Hepatocyte (in vitro differentiated cells): ENCODE measurements at regions not wholly inside any gene's neighbourhood (a gene's known extent, or its start where the extent isn't known, plus 50 kb on each side); places are given as distances from the start of the nearest gene placed in this dataset.

Experiments
- DNase-seq: peaks from one replicate; pipeline ENCODE4 v3.0.0-alpha.2; 2016; ENCODE audit warnings: low spot score
- H2AFZ ChIP-seq: fragments of 200-600 bp; sonication (generic); 2 replicates; pipeline ENCODE4 v1.6.0; 2016; ENCODE audit warnings: antibody characterized with exemption, mild to moderate bottlenecking
- H3K27ac ChIP-seq: fragments of 200-600 bp; sonication (generic); 2 replicates; pipeline ENCODE4 v1.5.1; 2016; ENCODE audit warnings: mild to moderate bottlenecking
- H3K27me3 ChIP-seq: fragments of 200-600 bp; sonication (generic); 2 replicates; pipeline ENCODE4 v1.6.1; 2016
- H3K36me3 ChIP-seq: fragments of 200-600 bp; sonication (generic); replicated peaks from 2 replicates; pipeline ENCODE4 v1.5.1; 2016; ENCODE audit warnings: low read depth; ENCODE audit not compliant: insufficient read depth
- H3K4me1 ChIP-seq: fragments of 200-600 bp; sonication (generic); 2 replicates; pipeline ENCODE4 v1.5.1; 2016; ENCODE audit warnings: mild to moderate bottlenecking, moderate library complexity; ENCODE audit not compliant: insufficient read depth
- H3K4me2 ChIP-seq: fragments of 200-600 bp; sonication (generic); 2 replicates; pipeline ENCODE4 v1.6.0; 2016
- H3K4me3 ChIP-seq: fragments of 200-600 bp; sonication (generic); 2 replicates; pipeline ENCODE4 v1.5.1; 2016; ENCODE audit warnings: mild to moderate bottlenecking
- H3K79me2 ChIP-seq: fragments of 200-600 bp; sonication (generic); 2 replicates; pipeline ENCODE4 v1.6.0; 2017; ENCODE audit warnings: mild to moderate bottlenecking
- H3K9me2 ChIP-seq: fragments of 200-600 bp; sonication (generic); replicated peaks from 2 replicates; pipeline ENCODE4 v1.6.0; 2017; ENCODE audit warnings: mild to moderate bottlenecking; ENCODE audit not compliant: insufficient read depth
- H3K9me3 ChIP-seq: fragments of 200-600 bp; sonication (generic); 2 replicates; pipeline ENCODE4 v1.5.1; 2016; ENCODE audit warnings: low read depth, mild to moderate bottlenecking
- H4K20me1 ChIP-seq: fragments of 200-600 bp; sonication (generic); 2 replicates; pipeline ENCODE4 v1.6.0; 2016; ENCODE audit warnings: mild to moderate bottlenecking; ENCODE audit not compliant: insufficient read depth, poor library complexity, severe bottlenecking
- EZH2 ChIP-seq: fragments of 200-600 bp; sonication (generic); IDR thresholded peaks from 2 replicates; pipeline ENCODE4 v1.6.1; 2016; ENCODE audit warnings: antibody characterized with exemption, mild to moderate bottlenecking, borderline replicate concordance
- EZH2phosphoT487 ChIP-seq: fragments of 200-600 bp; sonication (generic); IDR thresholded peaks from one replicate; pipeline ENCODE4 v1.6.1; 2018; ENCODE audit warnings: antibody characterized with exemption, mild to moderate bottlenecking, low read depth, moderate library complexity; ENCODE audit not compliant: unreplicated experiment, severe bottlenecking
- WGBS: methylation state at CpG from one replicate; pipeline ENCODE4 v1.1.6; 2016; ENCODE audit warnings: low lambda C conversion rate; ENCODE audit errors: missing lambda C conversion rate; 5-methylcytosine and 5-hydroxymethylcytosine counted together
- TF ChIP-seq, protein P1 (sequence below): fragments of 200-600 bp; sonication (generic); IDR thresholded peaks from 2 replicates; pipeline ENCODE4 v1.5.1; 2016; ENCODE audit warnings: antibody characterized with exemption, mild to moderate bottlenecking; ENCODE audit not compliant: poor library complexity

DNA sequence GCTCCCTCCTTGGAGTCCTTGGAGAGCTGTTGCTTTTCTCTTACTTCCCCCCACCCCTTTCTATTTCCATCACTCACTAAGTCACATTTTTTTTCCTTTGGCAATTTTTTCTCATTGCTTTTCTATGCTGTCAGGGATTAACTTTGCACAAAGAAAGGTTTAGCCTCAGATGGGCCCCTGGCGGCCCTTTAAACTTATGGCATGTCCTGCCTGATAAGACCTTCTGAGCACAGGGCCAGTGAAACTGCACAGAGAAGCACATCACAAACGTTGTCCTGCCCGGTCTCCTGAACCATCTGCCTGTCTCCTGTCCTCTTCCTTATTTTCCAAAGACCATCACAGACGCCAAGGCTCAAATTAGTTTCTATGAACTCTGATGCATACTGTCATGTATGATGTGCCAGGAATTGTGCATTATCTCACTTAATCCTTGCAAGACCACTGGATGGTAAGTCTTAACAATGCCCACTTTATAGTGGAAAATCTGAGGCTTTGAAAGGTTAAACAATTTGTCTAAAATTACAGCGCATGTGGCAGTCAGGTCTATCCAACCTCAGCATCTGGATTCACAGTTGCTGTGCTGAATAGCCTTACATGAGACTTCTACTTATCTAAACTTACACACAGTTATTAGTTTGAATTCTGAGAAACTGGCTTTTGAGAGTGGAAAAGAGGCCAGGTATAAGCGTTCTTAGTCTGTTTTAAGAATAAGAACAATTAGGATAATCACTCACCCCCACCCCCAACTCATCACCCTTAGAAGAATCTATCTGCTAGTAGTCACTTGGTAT is 648.1 kb downstream of the NTRK3 start:
- no peaks in the 10 kb centered on the region for H3K27me3 ChIP-seq
- no peaks in the 10 kb centered on the region for H3K9me3 ChIP-seq
- H2AFZ ChIP-seq, result no peak overlapping the region
- no peaks in the 10 kb centered on the region for H3K4me1 ChIP-seq
- no peaks in the 10 kb centered on the region for H4K20me1 ChIP-seq
- no peak for DNase-seq
- H3K79me2 ChIP-seq, result no peaks in the 10 kb centered on the region
- TF ChIP-seq, protein P1, sequence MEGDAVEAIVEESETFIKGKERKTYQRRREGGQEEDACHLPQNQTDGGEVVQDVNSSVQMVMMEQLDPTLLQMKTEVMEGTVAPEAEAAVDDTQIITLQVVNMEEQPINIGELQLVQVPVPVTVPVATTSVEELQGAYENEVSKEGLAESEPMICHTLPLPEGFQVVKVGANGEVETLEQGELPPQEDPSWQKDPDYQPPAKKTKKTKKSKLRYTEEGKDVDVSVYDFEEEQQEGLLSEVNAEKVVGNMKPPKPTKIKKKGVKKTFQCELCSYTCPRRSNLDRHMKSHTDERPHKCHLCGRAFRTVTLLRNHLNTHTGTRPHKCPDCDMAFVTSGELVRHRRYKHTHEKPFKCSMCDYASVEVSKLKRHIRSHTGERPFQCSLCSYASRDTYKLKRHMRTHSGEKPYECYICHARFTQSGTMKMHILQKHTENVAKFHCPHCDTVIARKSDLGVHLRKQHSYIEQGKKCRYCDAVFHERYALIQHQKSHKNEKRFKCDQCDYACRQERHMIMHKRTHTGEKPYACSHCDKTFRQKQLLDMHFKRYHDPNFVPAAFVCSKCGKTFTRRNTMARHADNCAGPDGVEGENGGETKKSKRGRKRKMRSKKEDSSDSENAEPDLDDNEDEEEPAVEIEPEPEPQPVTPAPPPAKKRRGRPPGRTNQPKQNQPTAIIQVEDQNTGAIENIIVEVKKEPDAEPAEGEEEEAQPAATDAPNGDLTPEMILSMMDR, result no peak
- TF ChIP-seq EZH2phosphoT487 (no peak), EZH2 (no peak)
- H3K36me3 ChIP-seq, result no peaks in the 10 kb centered on the region
- H3K4me3 ChIP-seq, result no peak overlapping the region
- peak overlapping the region; percentile 47 for H3K27ac ChIP-seq
- H3K4me2 ChIP-seq, result no peak overlapping the region
- no peaks in the 10 kb centered on the region for H3K9me2 ChIP-seq
- 52% methylated on average over 6 of the region's 6 CpGs for WGBS

DNA sequence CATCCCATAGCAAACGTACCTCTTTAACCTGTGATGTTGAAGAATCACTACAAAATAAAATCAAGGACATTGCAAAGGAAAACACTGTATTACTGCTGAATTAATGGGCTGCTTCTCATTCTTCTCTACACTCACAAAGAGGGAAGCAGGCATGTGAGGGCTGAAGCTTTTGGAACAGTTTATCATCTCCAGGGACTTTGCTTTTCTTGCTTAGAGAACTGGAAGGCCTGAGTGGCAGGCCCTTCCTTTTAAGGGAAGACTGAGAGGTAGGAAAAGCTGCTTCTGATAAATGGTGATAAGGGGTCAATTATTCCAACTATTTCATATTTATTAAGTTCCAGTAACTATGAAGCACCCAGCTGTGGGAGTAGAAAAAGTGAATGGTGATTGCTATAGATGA is 649.6 kb downstream of the NTRK3 start:
- TF ChIP-seq, protein P1, result no peak
- TF ChIP-seq EZH2phosphoT487 (no peak), EZH2 (no peak)
- Histone ChIP-seq H3K4me3 (no peak overlapping the region), H3K4me2 (no peak overlapping the region), H3K36me3 (no peaks in the 10 kb centered on the region), H3K27me3 (no peaks in the 10 kb centered on the region), H4K20me1 (no peaks in the 10 kb centered on the region), H3K27ac (no peak overlapping the region), H2AFZ (no peak overlapping the region), H3K4me1 (no peaks in the 10 kb centered on the region), H3K9me3 (no peaks in the 10 kb centered on the region), H3K9me2 (no peaks in the 10 kb centered on the region), H3K79me2 (no peaks in the 10 kb centered on the region)
- WGBS, result 88% methylated on average over 1 of the region's 1 CpG
- no peak for DNase-seq

DNA sequence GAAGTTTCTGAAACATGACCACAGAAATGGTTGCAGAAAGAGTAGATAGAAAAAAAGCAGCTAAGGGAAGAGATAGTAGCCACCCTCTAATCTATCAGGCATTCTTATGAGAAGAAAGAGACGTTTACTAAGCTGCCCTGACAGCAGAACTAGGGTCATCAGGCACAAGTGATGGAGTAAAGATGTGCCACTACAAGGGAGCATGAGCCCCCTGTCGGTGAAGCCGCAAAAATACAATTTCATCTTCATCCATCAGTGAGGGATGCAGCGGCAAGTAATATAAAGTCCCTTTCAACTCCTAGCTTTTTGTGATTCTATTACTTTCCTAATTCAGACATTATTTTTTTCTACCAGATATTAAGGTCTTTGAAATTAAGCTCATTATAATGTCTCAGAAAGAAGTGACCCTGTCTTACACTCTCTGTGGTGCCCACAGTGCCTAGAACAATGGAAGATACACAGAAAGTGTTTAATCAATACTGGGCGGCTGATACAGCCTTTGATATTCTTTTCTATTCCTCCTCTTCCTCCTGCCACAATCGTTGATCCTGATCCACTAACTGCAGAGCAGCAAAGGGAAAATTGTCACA is 651.6 kb downstream of the NTRK3 start:
- Histone ChIP-seq H3K9me3 (no peaks in the 10 kb centered on the region), H3K4me1 (no peaks in the 10 kb centered on the region), H4K20me1 (no peaks in the 10 kb centered on the region), H3K79me2 (no peaks in the 10 kb centered on the region), H3K4me3 (no peak overlapping the region), H2AFZ (no peak overlapping the region), H3K36me3 (no peaks in the 10 kb centered on the region), H3K27ac (no peak overlapping the region), H3K9me2 (no peaks in the 10 kb centered on the region), H3K4me2 (no peak overlapping the region), H3K27me3 (no peaks in the 10 kb centered on the region)
- 29% methylated on average over 6 of the region's 6 CpGs for WGBS
- no peak for TF ChIP-seq EZH2phosphoT487
- TF ChIP-seq, protein P1, result peak; percentile 44
- DNase-seq, result peak; percentile 54
